ENCODE measurements at regions not wholly inside any gene's neighbourhood (a gene's known extent, or its start where the extent isn't known, plus 50 kb on each side); places are given as distances from the start of the nearest gene placed in this dataset.

DNA sequence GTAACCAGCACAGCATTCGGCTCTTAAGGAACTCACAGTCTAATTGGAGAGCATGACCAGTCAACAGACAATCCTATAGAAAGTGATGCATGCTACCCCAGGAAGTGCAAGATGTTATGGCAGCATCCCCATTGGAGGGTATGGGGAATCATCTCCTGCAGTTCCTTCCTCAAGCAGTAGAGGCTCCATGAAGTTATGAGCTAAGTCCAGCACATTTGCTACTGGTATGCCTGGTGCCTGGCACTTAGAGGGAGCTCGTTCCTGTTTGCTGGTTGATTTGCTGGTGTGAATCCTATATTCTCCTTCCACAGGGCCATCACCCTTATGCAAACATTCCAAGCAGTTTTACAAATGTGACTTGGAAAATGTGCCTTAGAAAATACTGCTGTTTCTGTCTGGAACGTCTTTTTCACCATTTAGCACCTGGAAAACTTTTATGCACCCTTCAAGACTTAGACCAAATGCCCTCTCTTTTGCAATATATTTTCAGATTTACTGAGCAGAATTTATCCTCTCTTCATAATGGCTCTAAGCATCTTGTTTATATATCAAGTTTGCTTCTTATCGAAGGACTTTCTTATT is 136.1 kb upstream of the WSCD2 start:
- Histone ChIP-seq H4K20me1 (ENCODE audit: control insufficient read depth, insufficient read depth, low read depth, low read length) (no peaks in the 10 kb centered on the region), H3K27me3 (ENCODE audit: control insufficient read depth, low read length) (no peaks in the 10 kb centered on the region), H3F3A (ENCODE audit: control insufficient read depth, insufficient read depth) (no peaks in the 10 kb centered on the region), H3K36me3 (ENCODE audit: control insufficient read depth, low read length) (no peaks in the 10 kb centered on the region), H3K4me1 (ENCODE audit: control insufficient read depth, low read length) (no peaks in the 10 kb centered on the region), H3K27ac (ENCODE audit: low read depth, low read length) (no peak overlapping the region), H3K79me2 (ENCODE audit: control insufficient read depth, low read length) (no peaks in the 10 kb centered on the region), H3K9me2 (replicated peaks; ENCODE audit: control insufficient read depth, low read length) (no peaks in the 10 kb centered on the region), H3K4me2 (ENCODE audit: low read length) (no peak overlapping the region), H3K4me3 (ENCODE audit: low read length) (no peak overlapping the region), H3K9me3 (ENCODE audit: control insufficient read depth, insufficient read depth, low read length) (no peaks in the 10 kb centered on the region)
- TF ChIP-seq, protein P1, sequence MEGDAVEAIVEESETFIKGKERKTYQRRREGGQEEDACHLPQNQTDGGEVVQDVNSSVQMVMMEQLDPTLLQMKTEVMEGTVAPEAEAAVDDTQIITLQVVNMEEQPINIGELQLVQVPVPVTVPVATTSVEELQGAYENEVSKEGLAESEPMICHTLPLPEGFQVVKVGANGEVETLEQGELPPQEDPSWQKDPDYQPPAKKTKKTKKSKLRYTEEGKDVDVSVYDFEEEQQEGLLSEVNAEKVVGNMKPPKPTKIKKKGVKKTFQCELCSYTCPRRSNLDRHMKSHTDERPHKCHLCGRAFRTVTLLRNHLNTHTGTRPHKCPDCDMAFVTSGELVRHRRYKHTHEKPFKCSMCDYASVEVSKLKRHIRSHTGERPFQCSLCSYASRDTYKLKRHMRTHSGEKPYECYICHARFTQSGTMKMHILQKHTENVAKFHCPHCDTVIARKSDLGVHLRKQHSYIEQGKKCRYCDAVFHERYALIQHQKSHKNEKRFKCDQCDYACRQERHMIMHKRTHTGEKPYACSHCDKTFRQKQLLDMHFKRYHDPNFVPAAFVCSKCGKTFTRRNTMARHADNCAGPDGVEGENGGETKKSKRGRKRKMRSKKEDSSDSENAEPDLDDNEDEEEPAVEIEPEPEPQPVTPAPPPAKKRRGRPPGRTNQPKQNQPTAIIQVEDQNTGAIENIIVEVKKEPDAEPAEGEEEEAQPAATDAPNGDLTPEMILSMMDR (IDR thresholded peaks at IDR 0.05; ENCODE audit: low read depth, low read length, poor library complexity, severe bottlenecking) = peak; percentile 57
- TF ChIP-seq EZH2phosphoT487 (IDR thresholded peaks at IDR 0.05; ENCODE audit: borderline replicate concordance, low read length) = no peak

DNA sequence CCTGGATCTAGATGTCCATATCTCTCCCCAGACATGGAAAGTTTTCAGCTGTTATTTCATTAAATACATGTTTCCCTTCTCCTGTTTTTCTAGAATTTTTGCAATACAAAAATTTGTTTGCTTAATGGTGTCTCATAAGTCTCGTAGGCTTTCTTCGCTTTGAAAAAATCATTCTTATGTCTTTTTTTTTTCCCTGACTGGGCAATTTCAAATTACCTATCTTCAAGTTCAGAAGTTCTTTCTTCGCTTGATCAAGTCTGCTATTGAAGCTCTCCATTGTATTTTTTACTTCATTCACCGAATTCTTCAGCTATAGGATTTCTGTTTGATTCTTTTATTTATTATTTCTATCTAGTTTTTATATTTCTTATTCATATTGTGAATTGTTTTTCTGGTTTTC is 130.2 kb upstream of the WSCD2 start:
- H3F3A ChIP-seq (ENCODE audit: control insufficient read depth, insufficient read depth) = no peaks in the 10 kb centered on the region
- H3K4me1 ChIP-seq (ENCODE audit: control insufficient read depth, low read length) = no peaks in the 10 kb centered on the region
- H3K36me3 ChIP-seq (ENCODE audit: control insufficient read depth, low read length) = no peaks in the 10 kb centered on the region
- H4K20me1 ChIP-seq (ENCODE audit: control insufficient read depth, insufficient read depth, low read depth, low read length) = no peaks in the 10 kb centered on the region
- H3K9me3 ChIP-seq (ENCODE audit: control insufficient read depth, insufficient read depth, low read length) = no peaks in the 10 kb centered on the region
- H3K9me2 ChIP-seq (replicated peaks; ENCODE audit: control insufficient read depth, low read length) = no peaks in the 10 kb centered on the region
- no peak overlapping the region for H3K4me2 ChIP-seq (ENCODE audit: low read length)
- no peaks in the 10 kb centered on the region for H3K27me3 ChIP-seq (ENCODE audit: control insufficient read depth, low read length)
- H3K79me2 ChIP-seq (ENCODE audit: control insufficient read depth, low read length) = no peaks in the 10 kb centered on the region
- no peak overlapping the region for H3K27ac ChIP-seq (ENCODE audit: low read depth, low read length)
- TF ChIP-seq, protein P1 (IDR thresholded peaks at IDR 0.05; ENCODE audit: low read depth, low read length, poor library complexity, severe bottlenecking) = no peak
- TF ChIP-seq EZH2phosphoT487 (IDR thresholded peaks at IDR 0.05; ENCODE audit: borderline replicate concordance, low read length) = no peak
- H3K4me3 ChIP-seq (ENCODE audit: low read length) = no peak overlapping the region

DNA sequence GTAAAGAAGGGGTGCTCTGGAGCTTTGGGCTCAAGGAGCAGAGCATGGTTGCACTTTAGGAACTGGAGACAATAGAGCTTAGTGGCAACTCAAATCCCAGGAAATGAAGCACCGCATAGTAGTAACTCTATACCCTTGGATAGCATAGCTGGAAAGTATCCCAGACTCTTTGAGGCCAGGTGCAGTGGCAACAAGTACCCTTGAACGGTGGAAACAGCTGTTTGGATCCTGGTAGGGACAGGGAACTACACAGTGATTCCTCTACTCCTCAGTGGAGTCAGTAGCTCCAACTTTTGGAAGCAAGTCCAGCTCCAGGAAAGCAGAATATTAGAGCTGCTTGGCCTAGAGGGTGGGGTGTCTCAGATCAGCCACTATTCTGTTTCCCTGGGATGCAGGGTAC is 129.0 kb upstream of the WSCD2 start:
- H3K27me3 ChIP-seq (ENCODE audit: control insufficient read depth, low read length) = no peaks in the 10 kb centered on the region
- H4K20me1 ChIP-seq (ENCODE audit: control insufficient read depth, insufficient read depth, low read depth, low read length) = no peaks in the 10 kb centered on the region; the same call in 1 of the 2 replicates
- H3K79me2 ChIP-seq (ENCODE audit: control insufficient read depth, low read length) = no peaks in the 10 kb centered on the region
- H3K9me3 ChIP-seq (ENCODE audit: control insufficient read depth, insufficient read depth, low read length) = no peaks in the 10 kb centered on the region
- no peaks in the 10 kb centered on the region for H3K36me3 ChIP-seq (ENCODE audit: control insufficient read depth, low read length)
- H3K9me2 ChIP-seq (replicated peaks; ENCODE audit: control insufficient read depth, low read length) = no peaks in the 10 kb centered on the region
- H3K4me1 ChIP-seq (ENCODE audit: control insufficient read depth, low read length) = no peaks in the 10 kb centered on the region
- no peak for TF ChIP-seq EZH2phosphoT487 (IDR thresholded peaks at IDR 0.05; ENCODE audit: borderline replicate concordance, low read length)
- TF ChIP-seq, protein P1 (IDR thresholded peaks at IDR 0.05; ENCODE audit: low read depth, low read length, poor library complexity, severe bottlenecking) = no peak
- H3K27ac ChIP-seq (ENCODE audit: low read depth, low read length) = no peak overlapping the region
- H3K4me2 ChIP-seq (ENCODE audit: low read length) = no peak overlapping the region
- no peaks in the 10 kb centered on the region for H3F3A ChIP-seq (ENCODE audit: control insufficient read depth, insufficient read depth)
- no peak overlapping the region for H3K4me3 ChIP-seq (ENCODE audit: low read length)

Data from DOHH2 (cell line).